ENCODE measurements at regions not wholly inside any gene's neighbourhood (a gene's known extent, or its start where the extent isn't known, plus 50 kb on each side); places are given as distances from the start of the nearest gene placed in this dataset.
"Not testable (repeated sequence)": the region's sequence is repeated elsewhere in the genome, so short reads cannot be mapped to it uniquely, and the experiment has no call there.

DNA sequence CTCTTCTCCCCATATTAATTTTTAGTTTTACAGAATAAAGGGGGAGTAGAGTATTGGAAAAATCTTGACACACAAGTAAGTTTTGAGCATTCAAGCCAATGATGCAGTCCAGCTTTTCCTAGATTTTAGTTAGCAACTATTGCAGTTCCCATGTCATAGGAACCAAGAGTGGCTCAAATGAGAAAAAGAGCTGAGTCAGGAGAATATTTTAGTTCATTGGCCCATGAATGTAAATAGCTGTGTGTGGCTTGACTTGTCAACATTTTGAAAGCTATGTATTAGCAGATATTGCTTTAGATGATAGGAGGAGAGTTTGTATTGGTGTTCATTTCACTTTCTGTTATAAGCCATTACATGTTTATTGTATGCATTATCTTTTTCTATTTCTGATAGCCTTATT lies 853.7 kb downstream of the PLOD2 start:
- no peak for DNase-seq (ENCODE audit: low spot score)
- TF ChIP-seq, protein P1, sequence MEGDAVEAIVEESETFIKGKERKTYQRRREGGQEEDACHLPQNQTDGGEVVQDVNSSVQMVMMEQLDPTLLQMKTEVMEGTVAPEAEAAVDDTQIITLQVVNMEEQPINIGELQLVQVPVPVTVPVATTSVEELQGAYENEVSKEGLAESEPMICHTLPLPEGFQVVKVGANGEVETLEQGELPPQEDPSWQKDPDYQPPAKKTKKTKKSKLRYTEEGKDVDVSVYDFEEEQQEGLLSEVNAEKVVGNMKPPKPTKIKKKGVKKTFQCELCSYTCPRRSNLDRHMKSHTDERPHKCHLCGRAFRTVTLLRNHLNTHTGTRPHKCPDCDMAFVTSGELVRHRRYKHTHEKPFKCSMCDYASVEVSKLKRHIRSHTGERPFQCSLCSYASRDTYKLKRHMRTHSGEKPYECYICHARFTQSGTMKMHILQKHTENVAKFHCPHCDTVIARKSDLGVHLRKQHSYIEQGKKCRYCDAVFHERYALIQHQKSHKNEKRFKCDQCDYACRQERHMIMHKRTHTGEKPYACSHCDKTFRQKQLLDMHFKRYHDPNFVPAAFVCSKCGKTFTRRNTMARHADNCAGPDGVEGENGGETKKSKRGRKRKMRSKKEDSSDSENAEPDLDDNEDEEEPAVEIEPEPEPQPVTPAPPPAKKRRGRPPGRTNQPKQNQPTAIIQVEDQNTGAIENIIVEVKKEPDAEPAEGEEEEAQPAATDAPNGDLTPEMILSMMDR (IDR thresholded peaks at IDR 0.05; ENCODE audit: extremely low read depth, missing control alignments): no peak

DNA sequence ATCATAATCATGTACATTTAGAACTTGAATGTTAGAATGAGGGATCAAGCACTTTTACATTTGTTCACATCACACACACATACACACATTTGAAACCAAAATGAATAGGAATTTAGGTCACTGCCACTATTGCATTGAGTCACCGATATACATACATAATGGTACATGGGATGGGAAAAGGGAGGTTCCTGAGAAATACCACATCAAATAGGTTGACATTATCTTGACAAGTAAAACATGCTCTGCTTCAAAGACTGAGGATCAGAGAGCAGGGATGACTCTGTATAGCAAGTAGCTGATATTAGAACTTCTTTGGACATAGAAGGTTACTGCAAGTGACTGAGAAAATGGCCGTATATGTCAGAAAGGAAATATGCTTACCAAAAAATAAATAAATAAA lies 847.2 kb downstream of the PLOD2 start:
- DNase-seq (ENCODE audit: low spot score): no peak
- TF ChIP-seq, protein P1 (IDR thresholded peaks at IDR 0.05; ENCODE audit: extremely low read depth, missing control alignments): no peak

DNA sequence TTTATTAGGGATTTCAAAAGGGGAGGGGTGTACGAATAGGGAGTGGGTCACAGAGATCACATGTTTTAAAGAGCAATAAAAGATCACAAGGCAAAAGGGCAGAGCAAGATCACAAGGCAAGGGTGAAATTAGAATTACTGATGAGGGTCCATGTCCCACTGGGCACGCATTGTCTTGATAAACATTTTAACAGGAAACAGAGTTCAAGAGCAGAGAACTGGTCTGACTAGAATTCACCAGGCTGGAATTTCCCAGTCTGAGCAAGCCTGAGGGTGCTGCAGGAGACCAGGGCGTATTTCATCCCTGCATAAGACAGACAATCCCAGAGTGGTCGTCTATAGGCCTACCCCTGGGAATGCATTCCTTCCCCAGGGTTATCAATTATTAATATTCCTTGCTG lies 844.7 kb downstream of the PLOD2 start:
- not testable (repeated sequence) for DNase-seq (ENCODE audit: low spot score)

DNA sequence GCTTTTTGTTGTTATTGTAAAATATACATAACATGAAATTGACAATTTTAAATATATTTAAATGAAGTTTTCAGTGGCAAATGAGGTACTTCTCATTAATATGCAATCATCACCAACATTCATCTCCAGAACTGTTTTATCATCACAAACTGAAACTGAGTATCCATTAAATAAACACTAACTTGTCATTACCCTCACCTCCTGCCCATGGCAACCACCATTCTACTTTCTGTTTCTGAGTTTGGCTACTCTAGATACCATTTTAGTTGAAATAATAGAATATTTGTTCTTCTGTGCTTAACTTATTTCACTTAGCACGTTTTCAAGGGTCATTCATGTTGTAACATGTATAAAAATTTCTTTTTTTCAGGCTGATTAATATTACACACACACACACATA lies 834.3 kb downstream of the PLOD2 start:
- no peak for DNase-seq (ENCODE audit: low spot score)
- TF ChIP-seq, protein P1 (IDR thresholded peaks at IDR 0.05; ENCODE audit: extremely low read depth, missing control alignments): no peak

DNA sequence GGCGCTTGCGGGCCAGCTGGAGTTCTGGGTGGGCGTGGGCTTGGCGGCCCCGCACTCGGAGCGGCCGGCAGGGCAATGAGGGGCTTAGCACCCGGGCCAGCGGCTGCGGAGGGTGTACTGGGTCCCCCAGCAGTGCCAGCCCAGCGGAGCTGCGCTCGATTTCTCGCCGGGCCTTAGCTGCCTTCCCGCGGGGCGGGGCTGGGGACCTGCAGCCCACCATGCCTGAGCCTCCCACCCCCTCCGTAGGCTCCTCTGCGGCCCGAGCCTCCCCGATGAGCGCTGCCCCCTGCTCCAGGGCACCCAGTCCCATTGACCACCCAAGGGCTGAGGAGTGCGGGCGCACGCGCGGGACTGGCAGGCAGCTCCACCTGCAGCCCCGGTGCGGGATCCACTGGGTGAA lies 827.6 kb downstream of the PLOD2 start:
- not testable (repeated sequence) for DNase-seq (ENCODE audit: low spot score)

DNA sequence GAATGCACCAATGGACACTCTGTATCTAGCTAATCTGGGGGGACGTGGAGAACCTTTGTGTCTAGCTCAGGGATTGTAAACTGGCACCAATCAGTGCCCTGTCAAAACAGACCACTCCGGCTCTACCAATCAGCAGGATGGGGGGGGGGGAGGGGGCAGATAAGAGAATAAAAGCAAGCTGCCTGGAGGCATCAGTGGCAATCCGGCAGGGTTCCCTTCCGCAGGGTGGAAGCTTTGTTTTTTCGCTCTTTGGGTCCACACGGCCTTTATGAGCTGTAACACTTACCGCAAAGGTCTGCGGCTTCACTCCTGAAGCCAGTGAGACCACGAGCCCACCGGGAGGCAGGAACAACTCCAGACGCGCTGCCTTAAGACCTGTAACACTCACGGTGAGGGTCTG lies 827.1 kb downstream of the PLOD2 start:
- no peak for DNase-seq (ENCODE audit: low spot score)
- TF ChIP-seq, protein P1 (IDR thresholded peaks at IDR 0.05; ENCODE audit: extremely low read depth, missing control alignments): no peak

DNA sequence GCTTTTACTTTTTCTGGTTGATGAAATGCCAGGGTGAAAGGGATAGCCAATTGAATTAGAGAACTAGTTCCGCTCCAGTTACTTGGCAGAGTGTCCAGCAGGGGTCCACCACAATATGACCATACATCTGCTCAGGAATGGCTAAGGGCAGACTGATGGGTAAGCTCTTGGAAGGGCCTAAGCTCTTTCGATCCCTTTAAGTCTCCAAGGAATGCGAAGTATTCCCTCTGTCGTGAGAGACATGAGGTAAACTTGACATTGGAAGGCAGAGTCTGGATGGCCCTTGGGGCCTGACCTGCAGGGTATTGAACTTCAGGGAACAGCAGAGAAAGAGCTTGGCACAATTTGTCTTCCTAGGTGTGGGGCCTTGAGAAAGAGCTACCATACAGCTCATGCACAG lies 805.8 kb downstream of the PLOD2 start:
- DNase-seq (ENCODE audit: low spot score): no peak
- TF ChIP-seq, protein P1 (IDR thresholded peaks at IDR 0.05; ENCODE audit: extremely low read depth, missing control alignments): no peak

DNA sequence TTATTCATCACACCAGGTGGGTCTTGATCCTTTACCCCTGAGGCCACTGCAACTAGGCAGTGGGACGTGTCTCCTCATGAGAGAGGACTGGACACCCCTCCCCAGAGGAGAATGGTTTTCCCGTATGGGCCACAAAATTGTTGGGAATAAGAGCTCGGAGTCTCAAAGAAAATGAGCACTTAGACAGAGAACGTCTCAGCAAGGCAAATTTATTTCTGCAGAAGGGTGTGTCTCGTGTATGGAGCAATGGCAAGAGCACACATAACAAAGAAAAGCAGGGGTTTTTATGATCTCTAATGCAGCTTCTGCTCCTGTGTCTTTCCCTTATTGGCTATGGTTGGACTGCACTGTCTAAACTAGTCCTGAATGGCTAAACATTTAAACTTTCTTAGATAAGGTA lies 803.5 kb downstream of the PLOD2 start:
- TF ChIP-seq, protein P1 (IDR thresholded peaks at IDR 0.05; ENCODE audit: extremely low read depth, missing control alignments): no peak
- DNase-seq (ENCODE audit: low spot score): no peak

DNA sequence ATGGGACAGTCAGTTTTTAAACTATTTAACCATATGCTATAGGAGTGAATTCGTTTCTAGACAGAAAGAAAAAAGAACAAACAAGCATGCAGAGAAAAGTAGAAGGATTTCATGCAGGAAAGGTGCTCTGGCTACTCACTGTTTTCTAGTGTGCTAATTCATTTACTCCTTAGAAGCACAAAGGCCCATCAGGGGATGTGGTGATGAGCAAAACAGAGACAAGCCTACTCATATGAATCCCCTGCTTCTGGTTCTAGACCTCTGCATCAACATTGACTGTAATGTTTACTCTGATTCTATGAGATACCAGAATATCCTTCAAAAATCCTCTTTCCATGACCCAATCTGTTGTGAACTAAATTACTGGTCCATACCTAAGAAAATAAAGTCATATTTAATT lies 801.9 kb downstream of the PLOD2 start:
- no peak for DNase-seq (ENCODE audit: low spot score)
- TF ChIP-seq, protein P1 (IDR thresholded peaks at IDR 0.05; ENCODE audit: extremely low read depth, missing control alignments): no peak
